ENCODE measurements at regions not wholly inside any gene's neighbourhood (a gene's known extent, or its start where the extent isn't known, plus 50 kb on each side); places are given as distances from the start of the nearest gene placed in this dataset.

DNA sequence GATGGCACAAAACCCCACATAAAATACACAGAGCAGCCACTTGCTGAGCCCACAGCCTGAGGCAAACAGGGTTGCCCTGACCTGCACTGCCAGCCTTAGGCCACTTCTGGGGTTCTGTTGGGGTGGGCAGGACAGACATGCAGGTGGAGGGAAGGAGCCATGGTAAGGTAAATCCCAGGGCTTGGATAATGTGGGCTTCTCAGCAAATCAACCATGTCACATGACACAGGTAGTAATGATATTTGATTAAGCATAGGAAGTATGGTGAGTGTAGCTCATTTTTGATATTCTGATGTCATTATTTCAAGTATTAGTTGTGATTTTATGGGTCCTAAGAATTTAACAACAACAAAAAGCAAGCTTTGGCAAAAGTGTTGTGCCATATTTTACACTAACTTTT is 124.6 kb downstream of the FOXA2 start:
- TF ChIP-seq, protein P1, sequence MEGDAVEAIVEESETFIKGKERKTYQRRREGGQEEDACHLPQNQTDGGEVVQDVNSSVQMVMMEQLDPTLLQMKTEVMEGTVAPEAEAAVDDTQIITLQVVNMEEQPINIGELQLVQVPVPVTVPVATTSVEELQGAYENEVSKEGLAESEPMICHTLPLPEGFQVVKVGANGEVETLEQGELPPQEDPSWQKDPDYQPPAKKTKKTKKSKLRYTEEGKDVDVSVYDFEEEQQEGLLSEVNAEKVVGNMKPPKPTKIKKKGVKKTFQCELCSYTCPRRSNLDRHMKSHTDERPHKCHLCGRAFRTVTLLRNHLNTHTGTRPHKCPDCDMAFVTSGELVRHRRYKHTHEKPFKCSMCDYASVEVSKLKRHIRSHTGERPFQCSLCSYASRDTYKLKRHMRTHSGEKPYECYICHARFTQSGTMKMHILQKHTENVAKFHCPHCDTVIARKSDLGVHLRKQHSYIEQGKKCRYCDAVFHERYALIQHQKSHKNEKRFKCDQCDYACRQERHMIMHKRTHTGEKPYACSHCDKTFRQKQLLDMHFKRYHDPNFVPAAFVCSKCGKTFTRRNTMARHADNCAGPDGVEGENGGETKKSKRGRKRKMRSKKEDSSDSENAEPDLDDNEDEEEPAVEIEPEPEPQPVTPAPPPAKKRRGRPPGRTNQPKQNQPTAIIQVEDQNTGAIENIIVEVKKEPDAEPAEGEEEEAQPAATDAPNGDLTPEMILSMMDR (IDR thresholded peaks at IDR 0.05): no peak
- TF ChIP-seq POLR2A (IDR thresholded peaks at IDR 0.05) (no peak), EP300 (IDR thresholded peaks at IDR 0.05) (no peak), POLR2AphosphoS5 (IDR thresholded peaks at IDR 0.05) (no peak)
